ENCODE measurements at regions not wholly inside any gene's neighbourhood (a gene's known extent, or its start where the extent isn't known, plus 50 kb on each side); places are given as distances from the start of the nearest gene placed in this dataset.

DNA sequence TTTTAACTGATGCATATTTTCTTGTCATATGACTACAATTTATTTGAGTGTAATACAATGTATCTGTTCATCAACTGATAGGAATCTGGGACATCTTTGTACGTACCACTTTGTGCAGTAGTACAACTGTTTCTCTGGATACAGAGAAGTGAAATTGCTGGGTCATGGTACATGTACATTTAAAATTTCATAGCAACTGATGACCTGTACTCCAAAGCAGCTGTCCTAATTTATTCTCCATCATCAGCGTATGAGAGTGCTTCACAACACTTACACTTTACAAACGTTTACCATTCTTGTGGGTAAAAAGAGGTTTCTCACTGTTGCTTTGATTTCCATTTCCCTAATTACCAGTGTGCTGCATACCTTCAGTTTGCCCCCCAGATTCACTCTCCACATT, 552.8 kb upstream of the CADM1 start:
- no peak for TF ChIP-seq CTCF (IDR thresholded peaks at IDR 0.05; ENCODE audit: low read depth, low read length)
- TF ChIP-seq EZH2phosphoT487 (IDR thresholded peaks at IDR 0.05; ENCODE audit: low read depth): no peak

Data from OCI-LY3 (cell line).